SK-N-SH treated with all-trans-retinoic acid at 6 μM for 48 hours (cell line): ENCODE measurements at regions not wholly inside any gene's neighbourhood (a gene's known extent, or its start where the extent isn't known, plus 50 kb on each side); places are given as distances from the start of the nearest gene placed in this dataset.
"Not testable (repeated sequence)": the region's sequence is repeated elsewhere in the genome, so short reads cannot be mapped to it uniquely, and the experiment has no call there.

Experiments used
- ATAC-seq: fragments of 200-7000 bp; cut with Tn5 transposase; 3 replicates; pipeline ENCODE4 v1.9.1; 2020; ENCODE audit warnings: mild to moderate bottlenecking, moderate library complexity
- ARNTL ChIP-seq: fragments of 450-650 bp; formaldehyde crosslinking; IDR thresholded peaks from 2 replicates; pipeline ENCODE4 v1.5.0; 2020; ENCODE audit warnings: low read depth, mild to moderate bottlenecking, moderate library complexity, borderline replicate concordance
- BACH2 ChIP-seq: fragments of 250-450 bp; sonication (Bioruptor Pico); IDR thresholded peaks from 2 replicates; pipeline ENCODE4 v1.9.0; 2021; ENCODE audit warnings: mild to moderate bottlenecking, borderline replicate concordance
- CREB5 ChIP-seq: fragments of 250-450 bp; sonication (Bioruptor Pico); IDR thresholded peaks from 2 replicates; pipeline ENCODE4 v1.5.1; 2020; ENCODE audit warnings: low read depth, mild to moderate bottlenecking, moderate library complexity
- GLIS3 ChIP-seq: fragments of 250-450 bp; sonication (Bioruptor Pico); IDR thresholded peaks from 2 replicates; pipeline ENCODE4 v1.5.0; 2020; ENCODE audit warnings: mild to moderate bottlenecking, moderate library complexity
- ISL1 ChIP-seq: fragments of 250-450 bp; sonication (Bioruptor Pico); IDR thresholded peaks from 2 replicates; pipeline ENCODE4 v2.1.2; 2022; ENCODE audit warnings: mild to moderate bottlenecking, moderate library complexity
- PATZ1 ChIP-seq: fragments of 250-450 bp; sonication (Bioruptor Pico); IDR thresholded peaks from 2 replicates; pipeline ENCODE4 v1.8.0; 2020; ENCODE audit warnings: mild to moderate bottlenecking, moderate library complexity, borderline replicate concordance
- POU6F1 ChIP-seq: fragments of 250-450 bp; sonication (Bioruptor Pico); IDR thresholded peaks from 2 replicates; pipeline ENCODE4 v1.8.0; 2021; ENCODE audit warnings: low read depth, mild to moderate bottlenecking, moderate library complexity, borderline replicate concordance
- PPARA ChIP-seq: fragments of 250-450 bp; sonication (Bioruptor Pico); IDR thresholded peaks from 2 replicates; pipeline ENCODE4 v1.5.0; 2020; ENCODE audit warnings: mild to moderate bottlenecking, borderline replicate concordance
- RARB ChIP-seq: fragments of 250-450 bp; sonication (Bioruptor Pico); IDR thresholded peaks from 2 replicates; pipeline ENCODE4 v1.8.0; 2021; ENCODE audit warnings: mild to moderate bottlenecking, moderate library complexity
- SNAI2 ChIP-seq: fragments of 250-450 bp; sonication (Bioruptor Pico); IDR thresholded peaks from 2 replicates; pipeline ENCODE4 v1.5.0; 2020; ENCODE audit warnings: mild to moderate bottlenecking, moderate library complexity
- TCF4 ChIP-seq: fragments of 250-450 bp; sonication (Bioruptor Pico); IDR thresholded peaks from 2 replicates; pipeline ENCODE4 v1.8.0; 2021; ENCODE audit warnings: mild to moderate bottlenecking, moderate library complexity, borderline replicate concordance
- TSHZ2 ChIP-seq: fragments of 250-450 bp; sonication (Bioruptor Pico); IDR thresholded peaks from 2 replicates; pipeline ENCODE4 v1.5.0; 2020; ENCODE audit warnings: mild to moderate bottlenecking, moderate library complexity
- ZFP30 ChIP-seq: fragments of 450-650 bp; formaldehyde crosslinking; IDR thresholded peaks from 2 replicates; pipeline ENCODE4 v1.5.0; 2022; ENCODE audit warnings: mild to moderate bottlenecking, moderate library complexity
- ZNF565 ChIP-seq: fragments of 450-650 bp; formaldehyde crosslinking; conservative IDR thresholded peaks from 2 replicates; pipeline ENCODE4 v1.5.0; 2020; ENCODE audit warnings: low read depth, mild to moderate bottlenecking, moderate library complexity
- ZNF70 ChIP-seq: fragments of 450-650 bp; formaldehyde crosslinking; IDR thresholded peaks from 2 replicates; pipeline ENCODE4 v1.5.0; 2020; ENCODE audit warnings: mild to moderate bottlenecking, moderate library complexity
- ZNF8 ChIP-seq: fragments of 450-650 bp; formaldehyde crosslinking; IDR thresholded peaks from 2 replicates; pipeline ENCODE4 v1.5.0; 2020; ENCODE audit warnings: mild to moderate bottlenecking, moderate library complexity

GRCh38 chr4:69013933-69014332 lies 62.3 kb upstream of the UGT2A3 start:
- not testable (repeated sequence) for ATAC-seq

GRCh38 chr4:69017986-69018385 lies 66.4 kb upstream of the UGT2A3 start:
- not testable (repeated sequence) for ATAC-seq

- ATAC-seq, result not testable (repeated sequence)
Measured at GRCh38 chr4:69019538-69020461, 68.2 kb upstream of the UGT2A3 start.

- ATAC-seq, result not testable (repeated sequence)
Measured at GRCh38 chr4:69020462-69020807, 68.8 kb upstream of the UGT2A3 start.

- TF ChIP-seq PPARA (no peak), ZNF565 (CRISPR knock-in tag) (no peak), ZNF8 (CRISPR knock-in tag) (no peak), ISL1 (CRISPR knock-in tag) (no peak), ZFP30 (no peak), CREB5 (CRISPR knock-in tag) (no peak), PATZ1 (CRISPR knock-in tag) (no peak), BACH2 (CRISPR knock-in tag) (no peak)
- TF ChIP-seq, all 23 proteins: peak for 0
- peak; percentile 57 for ATAC-seq
Measured at GRCh38 chr4:69025191-69025998, 70.9 kb upstream of the UGT2B7 start.

GRCh38 chr4:69025999-69026387 lies 70.3 kb upstream of the UGT2B7 start:
- ATAC-seq, result no peak

GRCh38 chr4:69026974-69027373 lies 69.3 kb upstream of the UGT2B7 start:
- no peak for ATAC-seq
- no peak for TF ChIP-seq ZNF8 (CRISPR knock-in tag)
- TF ChIP-seq TSHZ2 (CRISPR knock-in tag), result no peak

More at GRCh38 chr4:69025999-69026387, 70.3 kb upstream of the UGT2B7 start:
- TF ChIP-seq SNAI2 (no peak), ZNF70 (CRISPR knock-in tag) (no peak), ZNF565 (CRISPR knock-in tag) (no peak), ARNTL (CRISPR knock-in tag) (no peak)

GRCh38 chr4:69030326-69030725 lies 65.9 kb upstream of the UGT2B7 start:
- no peak for ATAC-seq
- TF ChIP-seq GLIS3, result no peak
- TF ChIP-seq SNAI2, result no peak
- TF ChIP-seq ZNF565 (CRISPR knock-in tag), result no peak
- TF ChIP-seq RARB (CRISPR knock-in tag), result no peak
- no peak for TF ChIP-seq PPARA
- no peak for TF ChIP-seq ARNTL (CRISPR knock-in tag)
- no peak for TF ChIP-seq TSHZ2 (CRISPR knock-in tag)
- TF ChIP-seq POU6F1 (CRISPR knock-in tag), result no peak
- no peak for TF ChIP-seq TCF4 (CRISPR knock-in tag)
- no peak for TF ChIP-seq ZNF70 (CRISPR knock-in tag)
